CD14-positive monocyte (primary cell): ENCODE measurements at regions not wholly inside any gene's neighbourhood (a gene's known extent, or its start where the extent isn't known, plus 50 kb on each side); places are given as distances from the start of the nearest gene placed in this dataset.

Experiments used
- DNase-seq, 3 donors: peaks; one replicate each; pipeline ENCODE4 v3.0.0-alpha.2; 2011 to 2022
- H2AFZ ChIP-seq: 2 replicates; pipeline ENCODE4 v1.6.0; 2012; ENCODE audit warnings: mild to moderate bottlenecking, low read depth, low read length, inconsistent platforms; ENCODE audit not compliant: insufficient read depth, poor library complexity, severe bottlenecking
- H3K27ac ChIP-seq, 2 donors: 1 replicate in 1 of 2; 2 replicates in 1 of 2; pipeline ENCODE4 v1.5.1; 2012 to 2013; ENCODE audit warnings: low read length in 2 of 2, control low read depth in 1 of 2, inconsistent platforms in 1 of 2, low read depth in 1 of 2, mild to moderate bottlenecking in 1 of 2
- H3K27me3 ChIP-seq, 2 donors: one replicate each; pipeline versions ENCODE4 v1.6.0 to v1.6.1; 2011 to 2013; ENCODE audit warnings: low read length in 2 of 2; ENCODE audit not compliant: control insufficient read depth in 2 of 2, insufficient read depth in 2 of 2
- H3K36me3 ChIP-seq, 2 donors: replicated peaks in 1 of 2; 1 replicate in 1 of 2; 2 replicates in 1 of 2; pipeline versions ENCODE4 v1.5.1 to v1.6.1; 2012 to 2013; ENCODE audit warnings: low read length in 2 of 2, control low read depth in 1 of 2, inconsistent platforms in 1 of 2, mild to moderate bottlenecking in 1 of 2; ENCODE audit not compliant: insufficient read depth in 2 of 2, control insufficient read depth in 1 of 2
- H3K4me1 ChIP-seq, 2 donors: 1 replicate in 1 of 2; 2 replicates in 1 of 2; pipeline versions ENCODE4 v1.5.1 to v1.6.1; 2012 to 2013; ENCODE audit warnings: low read length in 2 of 2, control low read depth in 1 of 2, inconsistent platforms in 1 of 2, mild to moderate bottlenecking in 1 of 2, moderate library complexity in 1 of 2; ENCODE audit not compliant: insufficient read depth in 2 of 2, control insufficient read depth in 1 of 2
- H3K4me2 ChIP-seq: replicated peaks from 2 replicates; pipeline ENCODE3; 2012; ENCODE audit warnings: low read length, moderate library complexity, mild to moderate bottlenecking; ENCODE audit not compliant: poor library complexity, severe bottlenecking; ENCODE audit errors: extremely low read depth
- H3K4me3 ChIP-seq, 3 experiments: fragments of 200-600 bp in 1 of 3; sonication (generic) in 1 of 3; replicated peaks in 1 of 3; 1 replicate in 2 of 3; 2 replicates in 1 of 3; pipeline ENCODE4 v1.5.1; 2011 to 2013; ENCODE audit warnings: low read length in 3 of 3, mild to moderate bottlenecking in 3 of 3, control low read depth in 2 of 3, low read depth in 2 of 3, inconsistent platforms in 1 of 3, moderate library complexity in 1 of 3
- H3K79me2 ChIP-seq: 2 replicates; pipeline ENCODE4 v1.6.0; 2012; ENCODE audit warnings: mild to moderate bottlenecking, control low read depth, inconsistent platforms, low read length, moderate library complexity; ENCODE audit not compliant: insufficient read depth
- H3K9ac ChIP-seq: 2 replicates; pipeline ENCODE4 v1.6.0; 2017; ENCODE audit warnings: low read length, mild to moderate bottlenecking; ENCODE audit not compliant: insufficient read depth, poor library complexity, severe bottlenecking
- H3K9me3 ChIP-seq, 2 donors: replicated peaks in 1 of 2; 1 replicate in 1 of 2; 2 replicates in 1 of 2; pipeline versions ENCODE4 v1.5.1 to v1.6.1; 2012 to 2013; ENCODE audit warnings: low read length in 2 of 2, control low read depth in 1 of 2; ENCODE audit not compliant: control insufficient read depth in 1 of 2, insufficient read depth in 1 of 2
- H4K20me1 ChIP-seq: 2 replicates; pipeline ENCODE4 v1.6.0; 2012; ENCODE audit warnings: mild to moderate bottlenecking, low read length, control low read depth, moderate library complexity; ENCODE audit not compliant: insufficient read depth
- H3K27ac Mint-ChIP-seq, 7 donors: one replicate each; pipeline ENCODE4 v1.8.0; 2020; ENCODE audit warnings: mild to moderate bottlenecking in 7 of 7, mixed read lengths in 7 of 7, moderate library complexity in 6 of 7, inconsistent platforms in 2 of 7
- H3K27me3 Mint-ChIP-seq, 3 donors: one replicate each; pipeline ENCODE4 v1.8.0; 2021 to 2022; ENCODE audit warnings: low read depth in 3 of 3, mild to moderate bottlenecking in 3 of 3, mixed read lengths in 3 of 3, moderate library complexity in 3 of 3, inconsistent platforms in 1 of 3
- H3K36me3 Mint-ChIP-seq, 2 donors: one replicate each; pipeline ENCODE4 v1.8.0; 2020; ENCODE audit warnings: mixed read lengths in 2 of 2, inconsistent platforms in 1 of 2, mild to moderate bottlenecking in 1 of 2
- H3K4me1 Mint-ChIP-seq: one replicate; pipeline ENCODE4 v1.8.0; 2020; ENCODE audit warnings: mild to moderate bottlenecking, mixed read lengths
- H3K4me3 Mint-ChIP-seq, 2 donors: one replicate each; pipeline ENCODE4 v1.8.0; 2020; ENCODE audit warnings: mild to moderate bottlenecking in 2 of 2, mixed read lengths in 2 of 2, moderate library complexity in 1 of 2
- H3K9me3 Mint-ChIP-seq, 7 donors: one replicate each; pipeline ENCODE4 v1.8.0; 2020 to 2022; ENCODE audit warnings: mixed read lengths in 7 of 7, mild to moderate bottlenecking in 6 of 7, moderate library complexity in 6 of 7, inconsistent platforms in 2 of 7
- CTCF ChIP-seq: fragments of 200-600 bp; IDR thresholded peaks from one replicate; pipeline ENCODE4 v1.8.0; 2022; ENCODE audit warnings: antibody characterized with exemption, mild to moderate bottlenecking
- WGBS: methylation state at CpG from one replicate; pipeline ENCODE4 v1.1.5; 2013; ENCODE audit warnings: missing lambda C conversion rate; ENCODE audit not compliant: insufficient coverage; 5-methylcytosine and 5-hydroxymethylcytosine counted together
- intact Hi-C, 2 donors: fragments of 100-400 bp; cut with micrococcal nuclease; formaldehyde crosslinking; loops; one replicate each; pipeline versions ENCODE4 v1.15.0 to v1.15.1; 2023

- no peak for DNase-seq
- intact Hi-C loops, result loop anchor here in 1 of 2 donors (10.0 kb wide), 1 partner anchor 59 kb away; no protein-coding TSS in a partner anchor
- Histone ChIP-seq H2AFZ (no peak overlapping the region), H3K9me3 (peaks cover 31 to 47% of the 10 kb centered on the region in 2 donors), H3K79me2 (no peaks in the 10 kb centered on the region), H3K27me3 (no peaks in the 10 kb centered on the region), H3K4me1 (no peaks in the 10 kb centered on the region), H3K4me3 (no peak overlapping the region), H3K4me2 (no peak overlapping the region), H3K9ac (no peak overlapping the region), H3K36me3 (no peaks in the 10 kb centered on the region), H4K20me1 (no peaks in the 10 kb centered on the region), H3K27ac (no peak overlapping the region)
- no CpG with 5 or more reads among the region's 2 CpGs for WGBS
- Mint-ChIP-seq H3K4me3 (no peak overlapping the region), H3K27ac (no peak overlapping the region), H3K27me3 (peaks cover 0 to 1% (median 0%) of the 10 kb centered on the region in 3 donors), H3K4me1 (no peaks in the 10 kb centered on the region), H3K9me3 (peaks cover 9 to 35% (median 18%) of the 10 kb centered on the region in 7 donors), H3K36me3 (no peaks in the 10 kb centered on the region)
- TF ChIP-seq CTCF, result no peak
Observed at GRCh38 chr7:68376131-68376661, 1222.1 kb upstream of the AUTS2 start.

- Mint-ChIP-seq H3K36me3 (no peaks in the 10 kb centered on the region), H3K27ac (no peak overlapping the region), H3K9me3 (peaks cover 3 to 23% (median 10%) of the 10 kb centered on the region in 7 donors), H3K27me3 (peaks cover 0 to 1% (median 0%) of the 10 kb centered on the region in 3 donors), H3K4me1 (no peaks in the 10 kb centered on the region), H3K4me3 (no peak overlapping the region)
- Histone ChIP-seq H3K4me1 (no peaks in the 10 kb centered on the region), H3K79me2 (no peaks in the 10 kb centered on the region), H4K20me1 (no peaks in the 10 kb centered on the region), H3K36me3 (no peaks in the 10 kb centered on the region), H3K9me3 (peaks cover 35 to 61% of the 10 kb centered on the region in 2 donors), H3K27me3 (no peaks in the 10 kb centered on the region), H3K27ac (no peak overlapping the region), H2AFZ (no peak overlapping the region), H3K9ac (no peak overlapping the region), H3K4me2 (no peak overlapping the region), H3K4me3 (no peak overlapping the region)
- no peak for DNase-seq
- no CpG with 5 or more reads among the region's 2 CpGs for WGBS
- intact Hi-C loops, result no loop called here
- TF ChIP-seq CTCF, result no peak
Observed at GRCh38 chr7:68381731-68382130, 1216.5 kb upstream of the AUTS2 start.
